Gastroesophageal sphincter (tissue), 4 donors: ENCODE measurements at regions not wholly inside any gene's neighbourhood (a gene's known extent, or its start where the extent isn't known, plus 50 kb on each side); places are given as distances from the start of the nearest gene placed in this dataset.
"Not testable (repeated sequence)": the region's sequence is repeated elsewhere in the genome, so short reads cannot be mapped to it uniquely, and the experiment has no call there.

Source experiments
- ATAC-seq: fragments of 150-250 bp; one replicate; pipeline ENCODE4 v1.9.1; 2016; ENCODE audit warnings: mild to moderate bottlenecking, moderate library complexity
- H3K27ac ChIP-seq, 4 donors: fragments of 200-600 bp; sonication (generic) in 3 of 4; 1 replicate in 3 of 4; 2 replicates in 1 of 4; pipeline ENCODE4 v1.5.1; 2016 to 2019
- H3K27me3 ChIP-seq: fragments of 200-600 bp; sonication (generic); one replicate; pipeline ENCODE4 v1.5.1; 2019
- H3K36me3 ChIP-seq, 2 donors: fragments of 200-600 bp; sonication (generic); one replicate each; pipeline ENCODE4 v1.5.1; 2019; ENCODE audit warnings: control low read depth in 1 of 2
- H3K4me1 ChIP-seq, 3 donors: fragments of 200-600 bp; sonication (generic); 1 replicate in 2 of 3; 2 replicates in 1 of 3; pipeline ENCODE4 v1.5.1; 2016 to 2019; ENCODE audit warnings: control low read depth in 2 of 3
- H3K4me3 ChIP-seq, 2 donors: fragments of 200-600 bp; sonication (generic); one replicate each; pipeline ENCODE4 v1.5.1; 2019; ENCODE audit warnings: mild to moderate bottlenecking in 1 of 2, moderate library complexity in 1 of 2
- H3K9me3 ChIP-seq, 3 donors: fragments of 200-600 bp; sonication (generic); one replicate each; pipeline ENCODE4 v1.5.1; 2017 to 2019; ENCODE audit warnings: control low read depth in 2 of 3
- CTCF ChIP-seq, 4 experiments: fragments of 200-600 bp in 2 of 4; fragments of 450-650 bp in 2 of 4; sonication (generic) in 1 of 4; IDR thresholded peaks; one replicate each; pipeline ENCODE4 v1.5.1; 2017 to 2019; ENCODE audit warnings: antibody characterized with exemption in 4 of 4, mild to moderate bottlenecking in 2 of 4, moderate library complexity in 2 of 4
- EP300 ChIP-seq: sonication (generic); formaldehyde crosslinking; IDR thresholded peaks from one replicate; pipeline ENCODE4 v1.6.1; 2017; ENCODE audit warnings: antibody characterized with exemption, mild to moderate bottlenecking
- POLR2A ChIP-seq, 2 donors: fragments of 450-650 bp; IDR thresholded peaks; one replicate each; pipeline ENCODE4 v1.6.1; 2017; ENCODE audit warnings: antibody characterized with exemption in 2 of 2, mild to moderate bottlenecking in 2 of 2, moderate library complexity in 1 of 2
- POLR2AphosphoS5 ChIP-seq: sonication (generic); formaldehyde crosslinking; IDR thresholded peaks from one replicate; pipeline ENCODE4 v1.6.1; 2017; ENCODE audit warnings: antibody characterized with exemption
- WGBS, 2 donors: methylation state at CpG; one replicate each; pipeline ENCODE4 v1.1.5; 2018; ENCODE audit warnings: low coverage in 1 of 2; 5-methylcytosine and 5-hydroxymethylcytosine counted together

- TF ChIP-seq POLR2A (IDR thresholded peaks at IDR 0.05) (no peak), POLR2AphosphoS5 (no peak), EP300 (no peak)
- Histone ChIP-seq H3K4me3 (no peak overlapping the region), H3K4me1 (no peaks in the 10 kb centered on the region), H3K36me3 (no peaks in the 10 kb centered on the region), H3K9me3 (no peaks in the 10 kb centered on the region), H3K27me3 (no peaks in the 10 kb centered on the region), H3K27ac (no peak overlapping the region)
- ATAC-seq, result no peak
- 68 to 83% methylated on average over 4 of the region's 4 CpGs for WGBS, 2 donors
Measured at GRCh38 chr10:90293616-90294015, 564.2 kb downstream of the HTR7 start.

DNA sequence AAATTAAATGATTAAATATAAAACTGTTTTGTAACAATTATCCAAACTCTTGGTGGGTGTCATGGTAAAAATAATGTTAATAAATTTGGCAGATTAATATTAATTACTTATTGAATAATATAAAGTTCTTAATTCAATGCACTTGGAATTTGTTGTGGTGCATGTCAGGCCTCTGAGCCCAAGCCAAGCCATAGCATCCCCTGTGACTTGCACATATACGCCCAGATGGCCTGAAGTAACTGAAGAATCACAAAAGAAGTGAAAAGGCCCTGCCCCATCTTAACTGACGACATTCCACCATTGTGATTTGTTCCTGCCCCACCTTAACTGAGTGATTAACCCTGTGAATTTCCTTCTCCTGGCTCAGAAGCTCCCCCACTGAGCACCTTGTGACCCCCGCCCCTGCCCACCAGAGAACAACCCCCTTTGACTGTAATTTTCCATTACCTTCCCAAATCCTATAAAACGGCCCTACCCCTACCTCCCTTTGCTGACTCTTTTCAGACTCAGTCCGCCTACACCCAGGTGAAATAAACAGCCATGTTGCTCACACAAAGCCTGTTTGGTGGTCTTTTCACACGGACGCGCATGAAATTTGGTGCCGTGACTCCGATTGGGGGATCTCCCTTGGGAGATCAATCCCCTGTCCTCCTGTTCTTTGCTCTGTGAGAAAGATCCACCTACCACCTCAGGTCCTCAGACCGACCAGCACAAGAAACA is 562.9 kb downstream of the HTR7 start:
- H3K4me3 ChIP-seq, H3K9me3 ChIP-seq, H3K4me1 ChIP-seq, H3K27me3 ChIP-seq, ATAC-seq, H3K36me3 ChIP-seq, H3K27ac ChIP-seq: not testable (repeated sequence)
- 87 to 90% methylated on average over 3 to 10 of the region's 11 CpGs for WGBS, 2 donors

DNA sequence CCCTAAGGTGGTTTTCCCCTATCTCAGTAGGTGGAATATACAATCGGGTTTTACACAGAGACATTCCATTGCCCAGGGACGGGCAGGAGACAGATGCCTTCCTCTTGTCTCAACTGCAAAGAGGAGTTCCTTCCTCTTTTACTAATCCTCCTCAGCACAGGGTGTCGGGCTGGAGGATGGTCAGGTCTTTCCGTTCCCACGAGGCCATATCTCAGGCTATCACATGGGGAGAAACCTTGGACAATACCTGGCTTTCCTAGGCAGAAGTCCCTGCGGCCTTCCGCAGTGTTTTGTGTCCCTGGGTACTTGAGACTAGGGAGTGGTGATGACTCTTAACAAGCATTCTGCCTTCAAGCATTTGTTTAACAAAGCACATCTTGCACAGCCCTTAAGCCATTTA is 555.8 kb downstream of the HTR7 start:
- not testable (repeated sequence) for H3K4me3 ChIP-seq, H3K9me3 ChIP-seq, H3K27ac ChIP-seq, H3K27me3 ChIP-seq, ATAC-seq, H3K4me1 ChIP-seq, H3K36me3 ChIP-seq
- 54 to 61% methylated on average over 3 to 7 of the region's 7 CpGs for WGBS, 2 donors

- no peak for ATAC-seq
- Histone ChIP-seq H3K27me3 (no peaks in the 10 kb centered on the region), H3K4me1 (no peaks in the 10 kb centered on the region), H3K4me3 (no peak overlapping the region), H3K27ac (no peak overlapping the region), H3K9me3 (no peaks in the 10 kb centered on the region), H3K36me3 (no peaks in the 10 kb centered on the region)
- no peak for TF ChIP-seq EP300
- TF ChIP-seq POLR2A (IDR thresholded peaks at IDR 0.05), result no peak
- 70 to 76% methylated on average over 6 to 8 of the region's 8 CpGs for WGBS, 2 donors
Measured at GRCh38 chr10:90302758-90303481, 554.9 kb downstream of the HTR7 start.

DNA sequence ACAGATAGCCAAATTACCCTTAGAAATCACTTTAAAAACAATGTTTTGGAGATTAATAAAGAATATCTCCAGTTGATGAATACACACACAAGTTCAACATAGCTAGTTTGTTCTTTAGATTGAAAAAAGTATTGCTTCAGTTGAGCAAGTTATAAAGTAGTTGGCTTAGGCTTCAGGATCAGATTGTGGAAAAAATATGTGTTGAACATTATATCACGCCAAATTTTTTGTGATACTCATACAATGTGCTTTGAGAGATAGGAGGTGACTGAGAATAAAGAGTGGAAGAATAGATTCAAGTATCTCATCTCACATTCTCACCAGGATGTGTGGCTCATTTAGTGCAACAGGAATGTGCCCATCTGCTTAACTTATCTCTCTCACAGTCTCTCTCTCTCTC is 553.3 kb downstream of the HTR7 start:
- ATAC-seq, result no peak
- Histone ChIP-seq H3K27me3 (no peaks in the 10 kb centered on the region), H3K4me1 (no peaks in the 10 kb centered on the region), H3K9me3 (no peaks in the 10 kb centered on the region), H3K27ac (no peak overlapping the region), H3K4me3 (no peak overlapping the region), H3K36me3 (no peaks in the 10 kb centered on the region)
- TF ChIP-seq POLR2A (IDR thresholded peaks at IDR 0.05), result no peak
- no peak for TF ChIP-seq POLR2AphosphoS5
- TF ChIP-seq CTCF (IDR thresholded peaks at IDR 0.05), result no peak
- no peak for TF ChIP-seq EP300
- 0 to 23% methylated on average over 1 of the region's 1 CpG for WGBS, 2 donors

- H3K36me3 ChIP-seq, result no peaks in the 10 kb centered on the region
- no peak overlapping the region for H3K27ac ChIP-seq
- TF ChIP-seq CTCF (IDR thresholded peaks at IDR 0.05) (no peak), EP300 (no peak), POLR2AphosphoS5 (no peak), POLR2A (IDR thresholded peaks at IDR 0.05) (no peak)
- H3K4me3 ChIP-seq, result no peak overlapping the region
- ATAC-seq, result no peak
- H3K4me1 ChIP-seq, result no peaks in the 10 kb centered on the region
- no peaks in the 10 kb centered on the region for H3K9me3 ChIP-seq
- 0 to 10% methylated on average over 1 of the region's 1 CpG for WGBS, 2 donors
- no peaks in the 10 kb centered on the region for H3K27me3 ChIP-seq
Measured at GRCh38 chr10:90306187-90306586, 551.7 kb downstream of the HTR7 start.

DNA sequence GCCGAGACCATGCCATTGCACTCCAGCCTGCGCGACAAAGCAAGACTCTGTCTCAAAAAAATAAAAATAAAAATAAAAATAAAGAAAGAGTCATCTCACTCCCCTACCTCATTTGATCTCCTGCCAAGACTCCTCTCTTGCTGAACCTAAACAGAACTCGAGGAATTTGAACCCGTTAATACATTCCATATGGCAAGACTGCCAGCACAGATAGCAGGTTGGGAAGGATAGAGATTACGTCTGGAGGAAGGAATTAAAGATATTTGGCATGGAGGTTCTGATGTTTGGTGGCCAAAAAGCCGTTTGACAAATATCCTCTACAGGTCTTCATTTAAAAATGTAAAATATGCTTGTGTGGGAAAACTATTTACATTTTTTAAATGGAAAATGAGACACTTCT is 549.6 kb downstream of the HTR7 start:
- TF ChIP-seq CTCF (IDR thresholded peaks at IDR 0.05), result no peak
- TF ChIP-seq EP300, result no peak
- H3K27me3 ChIP-seq, result no peaks in the 10 kb centered on the region
- 33 to 54% methylated on average over 1 to 7 of the region's 7 CpGs for WGBS, 2 donors
- ATAC-seq, result no peak
- H3K4me1 ChIP-seq, result no peaks in the 10 kb centered on the region
- no peaks in the 10 kb centered on the region for H3K9me3 ChIP-seq
- H3K36me3 ChIP-seq, result no peaks in the 10 kb centered on the region
- no peak overlapping the region for H3K27ac ChIP-seq
- H3K4me3 ChIP-seq, result no peak overlapping the region
